ENCODE measurements at regions not wholly inside any gene's neighbourhood (a gene's known extent, or its start where the extent isn't known, plus 50 kb on each side); places are given as distances from the start of the nearest gene placed in this dataset.

- intact Hi-C loops (cut with DNase I): no loop called here
- Histone ChIP-seq H3K27ac (no peak overlapping the region), H3K4me1 (replicated peaks in 1 of 2) (no peaks in the 10 kb centered on the region), H3K4me3 (no peak overlapping the region), H3K36me3 (replicated peaks in 1 of 2) (no peaks in the 10 kb centered on the region), H3K27me3 (no peaks in the 10 kb centered on the region), H3K9me3 (replicated peaks in 1 of 3) (no peaks in the 10 kb centered on the region)
- WGBS, 4 donors: 70 to 90% (median 77%) methylated on average over 1 of the region's 1 CpG
- no peak for TF ChIP-seq POLR2A (IDR thresholded peaks at IDR 0.05)
- no peak for TF ChIP-seq CTCF (IDR thresholded peaks at IDR 0.05)
- no peak for DNase-seq
Observed at GRCh38 chr7:115135769-115136410, 214.0 kb downstream of the MDFIC start.

GRCh38 chr7:115135146-115135545 is 213.3 kb downstream of the MDFIC start:
- H3K4me1 ChIP-seq (replicated peaks in 1 of 2): no peaks in the 10 kb centered on the region
- no peak for TF ChIP-seq CTCF (IDR thresholded peaks at IDR 0.05)
- no peak for TF ChIP-seq POLR2A (IDR thresholded peaks at IDR 0.05)
- H3K4me3 ChIP-seq: no peak overlapping the region
- no peaks in the 10 kb centered on the region for H3K36me3 ChIP-seq (replicated peaks in 1 of 2)
- no peaks in the 10 kb centered on the region for H3K9me3 ChIP-seq (replicated peaks in 1 of 3)
- H3K27ac ChIP-seq: no peak overlapping the region
- 49 to 64% (median 57%) methylated on average over 4 of the region's 4 CpGs for WGBS, 4 donors
- intact Hi-C loops (cut with DNase I): no loop called here
- H3K27me3 ChIP-seq: no peaks in the 10 kb centered on the region
- no peak for DNase-seq

GRCh38 chr7:115133248-115133647 is 211.4 kb downstream of the MDFIC start:
- H3K27ac ChIP-seq: no peak overlapping the region
- no peak overlapping the region for H3K4me3 ChIP-seq
- H3K4me1 ChIP-seq (replicated peaks in 1 of 2): no peaks in the 10 kb centered on the region
- H3K36me3 ChIP-seq (replicated peaks in 1 of 2): no peaks in the 10 kb centered on the region
- H3K27me3 ChIP-seq: no peaks in the 10 kb centered on the region
- WGBS, 4 donors: 90 to 94% (median 92%) methylated on average over 5 of the region's 5 CpGs
- DNase-seq: no peak
- TF ChIP-seq POLR2A (IDR thresholded peaks at IDR 0.05) (no peak), CTCF (IDR thresholded peaks at IDR 0.05) (no peak)
- no peaks in the 10 kb centered on the region for H3K9me3 ChIP-seq (replicated peaks in 1 of 3)
- intact Hi-C loops (cut with DNase I): no loop called here

- no peak for TF ChIP-seq CTCF (IDR thresholded peaks at IDR 0.05)
- no peak for TF ChIP-seq POLR2A (IDR thresholded peaks at IDR 0.05)
- H3K4me1 ChIP-seq (replicated peaks in 1 of 2): no peaks in the 10 kb centered on the region
- H3K9me3 ChIP-seq (replicated peaks in 1 of 3): no peaks in the 10 kb centered on the region
- no peaks in the 10 kb centered on the region for H3K36me3 ChIP-seq (replicated peaks in 1 of 2)
- no peak overlapping the region for H3K4me3 ChIP-seq
- H3K27ac ChIP-seq: no peak overlapping the region
- WGBS, 4 donors: 78 to 88% (median 86%) methylated on average over 1 of the region's 1 CpG
- no peaks in the 10 kb centered on the region for H3K27me3 ChIP-seq
- no peak for DNase-seq
- intact Hi-C loops (cut with DNase I): no loop called here
Observed at GRCh38 chr7:115132096-115132495, 210.2 kb downstream of the MDFIC start.
